SW480 (cell line): ENCODE measurements at regions not wholly inside any gene's neighbourhood (a gene's known extent, or its start where the extent isn't known, plus 50 kb on each side); places are given as distances from the start of the nearest gene placed in this dataset.
"Not testable (repeated sequence)": the region's sequence is repeated elsewhere in the genome, so short reads cannot be mapped to it uniquely, and the experiment has no call there.

ENCODE experiments used
- DNase-seq: peaks from one replicate; pipeline ENCODE4 v3.0.0-alpha.2; 2016; ENCODE audit warnings: low spot score

GRCh38 chr3:18730491-18730890 is 305.4 kb upstream of the SATB1 start:
- no peak for DNase-seq

- no peak for DNase-seq
Observed at GRCh38 chr3:18729671-18730070, 304.5 kb upstream of the SATB1 start.

GRCh38 chr3:18725668-18726407 is 300.7 kb upstream of the SATB1 start:
- no peak for DNase-seq

GRCh38 chr3:18724456-18724855 is 299.3 kb upstream of the SATB1 start:
- DNase-seq, result no peak

- DNase-seq, result no peak
Observed at GRCh38 chr3:18723206-18723810, 298.2 kb upstream of the SATB1 start.

- DNase-seq, result no peak
Observed at GRCh38 chr3:18720543-18720942, 295.4 kb upstream of the SATB1 start.

GRCh38 chr3:18717598-18717997 is 292.5 kb upstream of the SATB1 start:
- DNase-seq, result no peak

- DNase-seq, result no peak
Observed at GRCh38 chr3:18716821-18717220, 291.7 kb upstream of the SATB1 start.

- DNase-seq, result no peak
Observed at GRCh38 chr3:18716101-18716500, 291.0 kb upstream of the SATB1 start.

GRCh38 chr3:18715208-18715607 is 290.1 kb upstream of the SATB1 start:
- no peak for DNase-seq

- DNase-seq, result no peak
Observed at GRCh38 chr3:18713577-18713951, 288.4 kb upstream of the SATB1 start.

GRCh38 chr3:18712713-18713576 is 287.8 kb upstream of the SATB1 start:
- no peak for DNase-seq

GRCh38 chr3:18704326-18704725 is 279.2 kb upstream of the SATB1 start:
- DNase-seq, result no peak

GRCh38 chr3:18703798-18704197 is 278.7 kb upstream of the SATB1 start:
- no peak for DNase-seq

GRCh38 chr3:18693588-18694329 is 268.6 kb upstream of the SATB1 start:
- DNase-seq, result not testable (repeated sequence)

- no peak for DNase-seq
Observed at GRCh38 chr3:18687286-18687685, 262.1 kb upstream of the SATB1 start.

GRCh38 chr3:18683900-18684299 is 258.8 kb upstream of the SATB1 start:
- no peak for DNase-seq

GRCh38 chr3:18681818-18682345 is 256.7 kb upstream of the SATB1 start:
- no peak for DNase-seq

- no peak for DNase-seq
Observed at GRCh38 chr3:18680758-18681157, 255.6 kb upstream of the SATB1 start.

- DNase-seq, result no peak
Observed at GRCh38 chr3:18679238-18679637, 254.1 kb upstream of the SATB1 start.

- DNase-seq, result no peak
Observed at GRCh38 chr3:18675197-18675596, 250.1 kb upstream of the SATB1 start.

- no peak for DNase-seq
Observed at GRCh38 chr3:18672561-18672960, 247.4 kb upstream of the SATB1 start.
